IPS DF 6.9 (cell line): ENCODE measurements at regions not wholly inside any gene's neighbourhood (a gene's known extent, or its start where the extent isn't known, plus 50 kb on each side); places are given as distances from the start of the nearest gene placed in this dataset.

ENCODE experiments used
- DNase-seq: peaks from one replicate; pipeline ENCODE4 v3.0.0-alpha.2; 2013; ENCODE audit warnings: low read depth, low spot score
- H3K27ac ChIP-seq: one replicate; pipeline ENCODE4 v1.5.1; 2013; ENCODE audit warnings: low read length, control low read depth
- H3K27me3 ChIP-seq: 2 replicates; pipeline ENCODE4 v1.6.1; 2013; ENCODE audit warnings: mild to moderate bottlenecking, low read length; ENCODE audit not compliant: control insufficient read depth, insufficient read depth
- H3K36me3 ChIP-seq: 2 replicates; pipeline ENCODE4 v1.6.1; 2013; ENCODE audit warnings: low read length; ENCODE audit not compliant: control insufficient read depth, insufficient read depth
- H3K4me1 ChIP-seq: 2 replicates; pipeline ENCODE4 v1.6.1; 2013; ENCODE audit warnings: low read length; ENCODE audit not compliant: control insufficient read depth, insufficient read depth
- H3K4me3 ChIP-seq: 2 replicates; pipeline ENCODE4 v1.5.1; 2013; ENCODE audit warnings: mild to moderate bottlenecking, low read length
- H3K9me3 ChIP-seq: 2 replicates; pipeline ENCODE4 v1.6.1; 2013; ENCODE audit warnings: low read length, inconsistent platforms; ENCODE audit not compliant: control insufficient read depth, insufficient read depth
- whole genome bisulfite sequencing: extraction: QIAGEN DNeasy Blood & Tissue Kit; methylation state at CpG from one replicate; pipeline ENCODE4 v1.1.7; 2013; ENCODE audit warnings: mixed read lengths, missing lambda C conversion rate; ENCODE audit not compliant: insufficient read length, insufficient coverage; 5-methylcytosine and 5-hydroxymethylcytosine counted together

DNA sequence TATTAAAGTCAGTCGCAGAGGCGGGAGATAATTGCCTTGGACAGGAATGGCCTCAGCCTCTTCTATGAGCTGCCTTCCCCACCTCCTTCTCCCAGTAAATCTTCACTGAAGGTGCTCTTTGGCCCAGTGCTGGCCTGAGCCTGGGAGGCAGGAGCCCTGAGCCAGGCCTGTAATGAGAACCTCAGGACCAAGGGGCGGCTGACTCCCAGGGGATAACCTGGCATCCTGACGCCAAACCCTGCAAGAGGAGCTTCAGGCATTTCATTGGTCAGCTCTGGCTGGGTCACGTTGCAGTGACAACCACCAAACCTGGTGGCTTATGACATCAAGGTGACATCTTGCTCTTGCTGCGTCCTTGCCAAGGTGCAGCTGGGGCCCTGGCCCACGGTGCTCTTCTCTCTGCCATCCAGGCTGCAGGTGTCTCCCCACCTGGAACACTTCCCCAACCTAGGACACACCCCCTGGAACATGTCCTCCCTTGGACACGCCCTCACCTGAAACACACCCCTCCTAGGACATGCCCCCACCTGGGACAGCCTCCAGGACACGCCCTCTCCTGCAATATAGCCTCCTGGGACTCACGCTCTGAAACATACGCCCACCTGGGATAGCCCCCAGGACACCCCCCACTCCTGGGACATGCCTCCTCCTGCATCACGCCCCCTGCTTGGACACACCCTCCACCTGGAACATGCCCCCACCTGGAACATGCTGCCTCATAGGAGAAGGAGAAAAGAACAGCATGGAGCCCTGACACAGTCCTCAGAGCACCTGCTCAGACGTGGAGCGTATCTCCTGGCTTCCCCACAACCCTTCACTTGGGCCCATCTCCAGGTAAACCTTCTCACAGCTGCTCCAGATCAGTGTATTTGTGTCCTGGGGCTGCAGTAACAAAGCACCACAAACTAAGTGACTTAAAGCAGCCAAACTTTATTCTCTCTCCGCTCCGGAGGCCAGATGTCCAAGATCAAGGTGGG lies 333.6 kb downstream of the NPHP4 start:
- no peak for DNase-seq
- no peaks in the 10 kb centered on the region for H3K4me1 ChIP-seq
- H3K27me3 ChIP-seq = no peaks in the 10 kb centered on the region
- no peaks in the 10 kb centered on the region; the same call in 1 of the 2 replicates for H3K36me3 ChIP-seq
- no peak overlapping the region for H3K4me3 ChIP-seq
- H3K27ac ChIP-seq = no peak overlapping the region
- no peaks in the 10 kb centered on the region for H3K9me3 ChIP-seq
- no CpG with 5 or more reads among the region's 16 CpGs for WGBS

- no CpG with 5 or more reads among the region's 18 CpGs for WGBS
- Histone ChIP-seq H3K27me3 (no peaks in the 10 kb centered on the region), H3K4me3 (no peak overlapping the region), H3K27ac (no peak overlapping the region), H3K9me3 (peaks cover 1% of the 10 kb centered on the region), H3K4me1 (no peaks in the 10 kb centered on the region), H3K36me3 (no peaks in the 10 kb centered on the region)
- DNase-seq = no peak
Measured at GRCh38 chr1:5651964-5652821, 340.0 kb downstream of the NPHP4 start.

DNA sequence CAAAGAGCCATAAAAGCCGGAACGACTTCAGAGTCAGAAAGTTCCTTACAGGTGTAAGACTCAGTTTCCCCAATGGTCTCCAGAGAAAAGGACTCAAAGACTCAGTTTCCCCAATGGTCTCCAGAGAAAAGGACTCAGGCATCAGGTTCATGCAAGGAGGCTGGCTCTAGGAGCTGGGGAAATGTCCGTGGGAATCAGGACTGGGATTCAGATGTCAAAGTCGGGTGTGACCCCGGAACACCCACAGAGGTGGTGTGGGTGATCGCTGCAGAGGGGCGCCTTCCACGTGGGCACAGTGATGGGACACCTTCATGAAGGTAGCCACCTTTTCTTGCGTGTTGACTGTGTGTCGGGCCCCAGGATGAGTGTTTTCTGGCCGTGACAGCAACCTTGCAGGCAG lies 340.8 kb downstream of the NPHP4 start:
- DNase-seq = no peak
- no CpG with 5 or more reads among the region's 11 CpGs for WGBS
- H3K4me1 ChIP-seq = no peaks in the 10 kb centered on the region
- H3K27me3 ChIP-seq = no peaks in the 10 kb centered on the region
- H3K9me3 ChIP-seq = peaks cover 1% of the 10 kb centered on the region
- H3K4me3 ChIP-seq = no peak overlapping the region
- H3K36me3 ChIP-seq = no peaks in the 10 kb centered on the region
- no peak overlapping the region for H3K27ac ChIP-seq

- H3K4me1 ChIP-seq = no peaks in the 10 kb centered on the region
- H3K27ac ChIP-seq = no peak overlapping the region
- no peaks in the 10 kb centered on the region for H3K27me3 ChIP-seq
- no CpG with 5 or more reads among the region's 13 CpGs for WGBS
- no peak overlapping the region for H3K4me3 ChIP-seq
- no peaks in the 10 kb centered on the region for H3K36me3 ChIP-seq
- DNase-seq = no peak
- peaks cover 1% of the 10 kb centered on the region for H3K9me3 ChIP-seq
Measured at GRCh38 chr1:5651027-5651410, 341.2 kb downstream of the NPHP4 start.

DNA sequence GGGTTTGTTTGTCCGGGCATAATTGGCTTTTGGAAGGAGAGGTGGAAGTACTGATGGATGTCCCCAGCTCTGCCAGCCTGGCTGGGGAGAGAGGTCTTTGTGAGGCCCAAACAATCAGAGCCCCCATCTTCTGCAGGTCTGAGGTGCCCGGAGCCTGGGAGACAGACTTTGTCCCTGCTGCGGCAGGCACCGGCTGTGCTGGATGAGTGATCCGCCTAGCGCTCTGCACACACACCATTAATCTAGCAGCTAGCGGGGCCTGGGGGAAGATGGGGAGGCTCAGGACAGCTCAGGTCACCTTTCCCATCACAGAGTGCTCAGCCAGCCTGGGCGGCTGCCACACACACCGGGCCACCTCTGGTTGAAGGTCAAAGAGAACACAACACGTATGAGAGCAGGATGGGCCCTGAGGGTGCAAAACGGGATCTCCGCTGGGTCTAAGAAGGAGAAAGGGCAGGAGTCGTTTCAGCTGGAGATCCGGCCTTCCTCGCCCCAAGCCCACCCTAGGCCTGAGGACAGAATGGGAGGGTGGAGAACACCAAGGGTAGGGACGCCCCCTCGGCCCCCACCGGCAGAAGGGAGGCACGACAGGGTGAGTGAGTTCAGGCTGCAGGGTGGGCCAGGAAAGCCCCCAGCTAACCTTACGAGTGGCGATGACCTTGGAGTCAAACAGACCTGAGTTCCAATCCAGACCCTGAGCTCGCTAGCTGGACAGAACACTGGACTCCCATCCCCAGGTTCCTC lies 341.8 kb downstream of the NPHP4 start:
- Histone ChIP-seq H3K27ac (no peak overlapping the region), H3K4me3 (no peak overlapping the region), H3K36me3 (no peaks in the 10 kb centered on the region), H3K4me1 (no peaks in the 10 kb centered on the region), H3K27me3 (no peaks in the 10 kb centered on the region), H3K9me3 (peaks cover 1% of the 10 kb centered on the region)
- no peak for DNase-seq
- no CpG with 5 or more reads among the region's 22 CpGs for WGBS

GRCh38 chr1:5649795-5650194 lies 342.4 kb downstream of the NPHP4 start:
- WGBS = no CpG with 5 or more reads among the region's 5 CpGs
- Histone ChIP-seq H3K36me3 (no peaks in the 10 kb centered on the region), H3K4me1 (no peaks in the 10 kb centered on the region), H3K27ac (no peak overlapping the region), H3K9me3 (peaks cover 2% of the 10 kb centered on the region), H3K27me3 (no peaks in the 10 kb centered on the region), H3K4me3 (no peak overlapping the region)
- no peak for DNase-seq

DNA sequence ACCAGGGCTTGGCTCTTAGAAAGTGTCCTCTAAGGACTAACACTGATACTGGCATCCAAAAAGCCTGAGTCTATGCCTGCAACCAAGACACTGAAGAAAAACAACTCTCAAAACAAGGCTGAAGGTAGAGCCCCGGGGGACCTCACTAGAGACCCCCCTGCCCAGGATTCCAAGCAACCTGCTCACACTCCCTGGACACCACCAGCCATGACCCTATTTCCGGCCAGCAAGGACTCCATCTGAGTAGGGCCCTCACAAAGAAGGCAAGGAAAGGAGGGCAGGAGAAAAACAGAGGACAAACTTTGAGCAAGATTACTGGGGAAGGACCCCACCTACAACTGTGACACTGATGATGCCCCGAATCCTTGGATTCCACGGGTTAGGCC lies 343.1 kb downstream of the NPHP4 start:
- WGBS = no CpG with 5 or more reads among the region's 4 CpGs
- H3K36me3 ChIP-seq = no peaks in the 10 kb centered on the region
- no peaks in the 10 kb centered on the region for H3K4me1 ChIP-seq
- H3K27ac ChIP-seq = no peak overlapping the region
- no peak for DNase-seq
- peaks cover 3% of the 10 kb centered on the region for H3K9me3 ChIP-seq
- H3K4me3 ChIP-seq = no peak overlapping the region
- H3K27me3 ChIP-seq = no peaks in the 10 kb centered on the region

DNA sequence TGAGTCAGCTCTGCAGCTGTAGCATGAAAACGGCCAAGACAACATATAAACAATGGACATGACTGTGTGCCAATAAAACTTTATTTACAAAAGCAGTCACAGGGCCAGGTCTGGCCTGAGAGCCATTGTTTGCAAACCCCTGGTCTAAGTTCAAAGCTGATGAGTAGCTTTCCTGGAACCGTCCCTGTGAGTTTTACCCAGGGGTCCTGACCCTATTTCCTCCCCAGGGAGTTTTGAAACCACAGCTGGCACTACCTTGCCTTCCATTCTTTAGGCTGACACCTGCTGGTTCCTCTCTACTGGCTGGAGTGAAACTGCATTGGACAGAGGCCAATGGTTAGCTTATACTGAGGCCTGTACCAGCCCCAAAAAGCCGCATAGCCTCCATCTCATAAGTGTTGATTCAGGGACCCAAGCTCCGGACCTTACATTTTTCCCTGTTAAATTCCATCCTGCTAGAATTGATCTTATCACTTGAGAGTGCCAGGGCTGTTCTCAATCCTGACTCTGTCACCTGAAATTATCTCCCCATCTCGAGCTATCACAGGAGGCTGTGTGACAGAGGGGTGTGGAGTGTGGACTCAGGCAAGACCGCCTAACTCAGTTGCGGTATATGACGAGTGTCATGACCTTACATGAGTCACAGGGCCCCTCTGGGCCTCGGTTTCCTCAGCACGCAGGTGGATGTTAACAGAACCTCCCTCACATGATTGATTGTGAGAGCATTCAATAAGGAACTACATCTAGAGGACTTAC lies 343.6 kb downstream of the NPHP4 start:
- no peak overlapping the region for H3K4me3 ChIP-seq
- H3K27ac ChIP-seq = no peak overlapping the region
- H3K27me3 ChIP-seq = no peaks in the 10 kb centered on the region
- no CpG with 5 or more reads among the region's 10 CpGs for WGBS
- no peak for DNase-seq
- no peaks in the 10 kb centered on the region for H3K4me1 ChIP-seq
- H3K36me3 ChIP-seq = no peaks in the 10 kb centered on the region
- H3K9me3 ChIP-seq = peaks cover 3% of the 10 kb centered on the region

GRCh38 chr1:5647234-5647633 lies 345.0 kb downstream of the NPHP4 start:
- DNase-seq = no peak
- no peaks in the 10 kb centered on the region for H3K36me3 ChIP-seq
- H3K4me1 ChIP-seq = no peaks in the 10 kb centered on the region
- H3K27ac ChIP-seq = no peak overlapping the region
- no peaks in the 10 kb centered on the region for H3K27me3 ChIP-seq
- H3K4me3 ChIP-seq = no peak overlapping the region
- H3K9me3 ChIP-seq = peaks cover 3% of the 10 kb centered on the region
- no CpG with 5 or more reads among the region's 7 CpGs for WGBS
